GM12878 (cell line): ENCODE measurements at regions not wholly inside any gene's neighbourhood (a gene's known extent, or its start where the extent isn't known, plus 50 kb on each side); places are given as distances from the start of the nearest gene placed in this dataset.

Experiments
- ATAC-seq: fragments of 200-7000 bp; cut with Tn5 transposase; 3 replicates; pipeline ENCODE4 v1.9.1; 2020; ENCODE audit warnings: mild to moderate bottlenecking, moderate library complexity
- BruUV-seq: library from RNA; stranded (reverse); fragments of 400-500 nt; replicated peaks from 2 replicates; lab custom pipeline; 2021; lab: Mats Ljungman, UMichigan
- CTCF ChIA-PET: fragments of 300-600 bp; sonication (Branson Sonifier 250); formaldehyde crosslinking; extraction: SDS; loops from one replicate; lab custom pipeline; 2021; ENCODE audit warnings: inconsistent platforms; lab: Yijun Ruan, JAX
- POLR2A ChIA-PET: fragments of 350-600 bp; formaldehyde crosslinking; extraction: SDS; loops from one replicate; lab custom pipeline; 2021; ENCODE audit warnings: inconsistent platforms; lab: Charles Lee
- RAD21 ChIA-PET: fragments of 300-600 bp; sonication (Branson Sonifier 250); formaldehyde crosslinking; loops from one replicate; lab custom pipeline; 2023; ENCODE audit warnings: antibody characterized with exemption; ENCODE audit not compliant: unreplicated experiment; lab: Charles Lee
- SMC1A ChIA-PET: fragments of 300-600 bp; sonication (Branson Sonifier 250); formaldehyde crosslinking; loops from one replicate; lab custom pipeline; 2023; ENCODE audit not compliant: unreplicated experiment, uncharacterized antibody; lab: Charles Lee
- DNase-seq: peaks from one replicate; pipeline ENCODE4 v3.0.0-alpha.2; 2011; ENCODE audit warnings: low read depth, low spot score
- FAIRE-seq: peaks from 3 replicates; lab custom pipeline; 2011; peaks lifted over from hg19 to GRCh38; lab: Jason Lieb, UNC
- H2AFZ ChIP-seq: 2 replicates; pipeline ENCODE4 v1.6.0; 2011; ENCODE audit warnings: low read depth, low read length, control low read depth; ENCODE audit not compliant: control insufficient read depth
- H3K27ac ChIP-seq: 2 replicates; pipeline ENCODE4 v1.5.1; 2011; ENCODE audit warnings: control low read depth; ENCODE audit not compliant: control insufficient read depth, insufficient read depth
- H3K27me3 ChIP-seq, 2 experiments: replicated peaks in 1 of 2; 2 replicates each; pipeline versions ENCODE4 v1.6.0 to v1.6.1; 2011; ENCODE audit warnings: low read length in 1 of 2; ENCODE audit not compliant: control insufficient read depth in 2 of 2, insufficient read depth in 2 of 2
- H3K36me3 ChIP-seq, 2 experiments: 2 replicates each; pipeline ENCODE4 v1.5.1; 2011; ENCODE audit warnings: low read length in 1 of 2; ENCODE audit not compliant: control insufficient read depth in 2 of 2, insufficient read depth in 2 of 2
- H3K4me1 ChIP-seq: 2 replicates; pipeline ENCODE4 v1.6.1; 2011; ENCODE audit warnings: mild to moderate bottlenecking, low read length, moderate library complexity, mixed read lengths; ENCODE audit not compliant: control insufficient read depth, insufficient read depth
- H3K4me2 ChIP-seq: 2 replicates; pipeline ENCODE4 v1.6.0; 2011; ENCODE audit warnings: control low read depth; ENCODE audit not compliant: control insufficient read depth, insufficient read depth
- H3K4me3 ChIP-seq: fragments of 200-600 bp; sonication (generic); 2 replicates; pipeline ENCODE4 v1.5.1; 2016
- H3K79me2 ChIP-seq: 2 replicates; pipeline ENCODE4 v1.6.0; 2011; ENCODE audit warnings: low read length; ENCODE audit not compliant: control insufficient read depth, insufficient read depth
- H3K9ac ChIP-seq: 2 replicates; pipeline ENCODE4 v1.8.0; 2011; ENCODE audit warnings: low read length, control low read depth, mixed read lengths; ENCODE audit not compliant: control insufficient read depth, insufficient read depth
- H3K9me3 ChIP-seq: replicated peaks from 3 replicates; pipeline ENCODE4 v1.5.1; 2011; ENCODE audit warnings: mild to moderate bottlenecking, low read length; ENCODE audit not compliant: control insufficient read depth, insufficient read depth
- H4K20me1 ChIP-seq: 2 replicates; pipeline ENCODE4 v1.6.0; 2011; ENCODE audit not compliant: control insufficient read depth, insufficient read depth
- BCL3 ChIP-seq: IDR thresholded peaks from 2 replicates; pipeline ENCODE4 v1.6.1; 2011; ENCODE audit warnings: borderline replicate concordance, low read depth, mild to moderate bottlenecking, moderate library complexity, low read length; ENCODE audit not compliant: insufficient read depth, poor library complexity, severe bottlenecking
- CREM ChIP-seq: IDR thresholded peaks from 2 replicates; pipeline ENCODE4 v1.6.1; 2014; ENCODE audit warnings: antibody characterized with exemption, low read depth
- ETV6 ChIP-seq, 2 experiments: fragments of 450-650 bp in 1 of 2; IDR thresholded peaks in 1 of 2; conservative IDR thresholded peaks in 1 of 2; 2 replicates each; pipeline ENCODE4 v1.6.1; 2014; ENCODE audit warnings: antibody characterized with exemption in 1 of 2, borderline replicate concordance in 1 of 2, low read depth in 1 of 2, mild to moderate bottlenecking in 1 of 2, moderate library complexity in 1 of 2
- GATAD2B ChIP-seq: fragments of 450-650 bp; conservative IDR thresholded peaks from 2 replicates; pipeline ENCODE4 v1.6.1; 2017; ENCODE audit warnings: low read depth, mild to moderate bottlenecking, moderate library complexity
- LARP7 ChIP-seq: fragments of 450-650 bp; IDR thresholded peaks from 2 replicates; pipeline ENCODE4 v1.6.1; 2017; ENCODE audit warnings: mild to moderate bottlenecking
- MEF2A ChIP-seq: IDR thresholded peaks from 2 replicates; pipeline ENCODE4 v1.6.1; 2011; ENCODE audit warnings: low read depth, mild to moderate bottlenecking, low read length, moderate library complexity; ENCODE audit not compliant: insufficient read depth
- POU2F2 ChIP-seq: IDR thresholded peaks from 3 replicates; pipeline ENCODE4 v1.6.1; 2011; ENCODE audit warnings: low read depth, mild to moderate bottlenecking, low read length, borderline replicate concordance
- RAD51 ChIP-seq: fragments of 450-650 bp; IDR thresholded peaks from 2 replicates; pipeline ENCODE4 v1.6.1; 2016; ENCODE audit warnings: moderate library complexity, mild to moderate bottlenecking, inconsistent platforms
- TAF1 ChIP-seq: IDR thresholded peaks from 2 replicates; pipeline ENCODE4 v1.6.1; 2011; ENCODE audit warnings: mild to moderate bottlenecking, low read depth, low read length, borderline replicate concordance
- WRNIP1 ChIP-seq: IDR thresholded peaks from 2 replicates; pipeline ENCODE4 v1.6.1; 2011; ENCODE audit warnings: low read depth, low read length, improper control_type of control experiment, borderline replicate concordance
- WGBS: methylation state at CpG from one replicate; pipeline ENCODE4 v1.1.6; 2016; ENCODE audit warnings: low lambda C conversion rate; ENCODE audit not compliant: insufficient replicate concordance, insufficient coverage; ENCODE audit errors: missing lambda C conversion rate; 5-methylcytosine and 5-hydroxymethylcytosine counted together
- in situ Hi-C: fragments of 300-500 bp; cut with MboI; formaldehyde crosslinking; loops from 9 replicates; pipeline ENCODE4 v1.14.3; 2018; ENCODE audit warnings: mixed read lengths
- intact Hi-C: fragments of 100-400 bp; cut with micrococcal nuclease; formaldehyde crosslinking; loops from one replicate; pipeline ENCODE4 v1.14.2; 2022; ENCODE audit not compliant: unreplicated experiment
- TF ChIP-seq, protein P1 (sequence below): fragments of 450-650 bp; IDR thresholded peaks from 2 replicates; pipeline ENCODE4 v1.6.1; 2017; ENCODE audit warnings: antibody characterized with exemption, mild to moderate bottlenecking, moderate library complexity

- no peaks in the 10 kb centered on the region for H3K9me3 ChIP-seq
- no peak for TF ChIP-seq MEF2A
- TF ChIP-seq POU2F2: no peak
- TF ChIP-seq GATAD2B: no peak
- TF ChIP-seq, all 136 proteins: peak for 0
- Histone ChIP-seq H3K4me1 (no peaks in the 10 kb centered on the region), H4K20me1 (no peaks in the 10 kb centered on the region), H3K27me3 (no peaks in the 10 kb centered on the region), H3K4me2 (no peak overlapping the region), H3K36me3 (no peaks in the 10 kb centered on the region), H2AFZ (no peak overlapping the region), H3K4me3 (no peak overlapping the region), H3K79me2 (no peaks in the 10 kb centered on the region), H3K27ac (no peak overlapping the region), H3K9ac (no peak overlapping the region)
- no peak for FAIRE-seq
- in situ Hi-C loops (no loop called here), intact Hi-C loops (no loop called here)
- no peak for DNase-seq
- RAD21 ChIA-PET: no interaction called here
- CTCF ChIA-PET: no interaction called here
- WGBS: 14% methylated on average over 4 of the region's 4 CpGs
- SMC1A ChIA-PET: no interaction called here
- POLR2A ChIA-PET: no interaction called here
- BruUV-seq: no TSS peak
- ATAC-seq: no peak
These were observed 320.3 kb upstream of the TECRL start for GRCh38 chr4:64729561-64729960.

GRCh38 chr4:64727960-64728359, 318.7 kb upstream of the TECRL start:
- no peak overlapping the region for H3K9ac ChIP-seq
- ATAC-seq (no peak), DNase-seq (no peak), FAIRE-seq (no peak)
- H3K4me2 ChIP-seq: no peak overlapping the region
- in situ Hi-C loops: no loop called here
- intact Hi-C loops: no loop called here
- no peak overlapping the region for H2AFZ ChIP-seq
- WGBS: 0% methylated on average over 2 of the region's 2 CpGs
- ChIA-PET RAD21 (no interaction called here), POLR2A (no interaction called here), CTCF (no interaction called here), SMC1A (no interaction called here)
- TF ChIP-seq ETV6 (conservative IDR thresholded peaks at IDR 0.05 in 1 of 2, IDR thresholded peaks at IDR 0.05 in 1 of 2; ENCODE audit: borderline replicate concordance in 1 of 2, low read depth in 1 of 2) (no peak), BCL3 (no peak), CREM (no peak), LARP7 (no peak), RAD51 (no peak), TAF1 (no peak), WRNIP1 (no peak)
- TF ChIP-seq, protein P1, sequence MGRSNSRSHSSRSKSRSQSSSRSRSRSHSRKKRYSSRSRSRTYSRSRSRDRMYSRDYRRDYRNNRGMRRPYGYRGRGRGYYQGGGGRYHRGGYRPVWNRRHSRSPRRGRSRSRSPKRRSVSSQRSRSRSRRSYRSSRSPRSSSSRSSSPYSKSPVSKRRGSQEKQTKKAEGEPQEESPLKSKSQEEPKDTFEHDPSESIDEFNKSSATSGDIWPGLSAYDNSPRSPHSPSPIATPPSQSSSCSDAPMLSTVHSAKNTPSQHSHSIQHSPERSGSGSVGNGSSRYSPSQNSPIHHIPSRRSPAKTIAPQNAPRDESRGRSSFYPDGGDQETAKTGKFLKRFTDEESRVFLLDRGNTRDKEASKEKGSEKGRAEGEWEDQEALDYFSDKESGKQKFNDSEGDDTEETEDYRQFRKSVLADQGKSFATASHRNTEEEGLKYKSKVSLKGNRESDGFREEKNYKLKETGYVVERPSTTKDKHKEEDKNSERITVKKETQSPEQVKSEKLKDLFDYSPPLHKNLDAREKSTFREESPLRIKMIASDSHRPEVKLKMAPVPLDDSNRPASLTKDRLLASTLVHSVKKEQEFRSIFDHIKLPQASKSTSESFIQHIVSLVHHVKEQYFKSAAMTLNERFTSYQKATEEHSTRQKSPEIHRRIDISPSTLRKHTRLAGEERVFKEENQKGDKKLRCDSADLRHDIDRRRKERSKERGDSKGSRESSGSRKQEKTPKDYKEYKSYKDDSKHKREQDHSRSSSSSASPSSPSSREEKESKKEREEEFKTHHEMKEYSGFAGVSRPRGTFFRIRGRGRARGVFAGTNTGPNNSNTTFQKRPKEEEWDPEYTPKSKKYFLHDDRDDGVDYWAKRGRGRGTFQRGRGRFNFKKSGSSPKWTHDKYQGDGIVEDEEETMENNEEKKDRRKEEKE: no peak
- no peaks in the 10 kb centered on the region for H3K36me3 ChIP-seq
- H3K4me1 ChIP-seq: no peaks in the 10 kb centered on the region
- no peaks in the 10 kb centered on the region for H3K79me2 ChIP-seq
- H4K20me1 ChIP-seq: no peaks in the 10 kb centered on the region
- no TSS peak for BruUV-seq
- no peak overlapping the region for H3K27ac ChIP-seq
- no peaks in the 10 kb centered on the region for H3K27me3 ChIP-seq
- no peaks in the 10 kb centered on the region for H3K9me3 ChIP-seq
- no peak overlapping the region for H3K4me3 ChIP-seq
